Peyer's patch (tissue), 4 donors: ENCODE measurements at regions not wholly inside any gene's neighbourhood (a gene's known extent, or its start where the extent isn't known, plus 50 kb on each side); places are given as distances from the start of the nearest gene placed in this dataset.

ENCODE experiments used
- POLR2A ChIP-seq, 2 donors: fragments of 450-650 bp; IDR thresholded peaks; one replicate each; pipeline ENCODE4 v1.5.1; 2017; ENCODE audit warnings: antibody characterized with exemption in 2 of 2, mild to moderate bottlenecking in 2 of 2, moderate library complexity in 2 of 2
- TF ChIP-seq, protein P1 (sequence below), 6 experiments: fragments of 450-650 bp in 4 of 6; fragments of 200-600 bp in 2 of 6; sonication (generic) in 1 of 6; IDR thresholded peaks; one replicate each; pipeline ENCODE4 v1.5.1; 2017 to 2019; ENCODE audit warnings: antibody characterized with exemption in 6 of 6, mild to moderate bottlenecking in 3 of 6, moderate library complexity in 1 of 6

DNA sequence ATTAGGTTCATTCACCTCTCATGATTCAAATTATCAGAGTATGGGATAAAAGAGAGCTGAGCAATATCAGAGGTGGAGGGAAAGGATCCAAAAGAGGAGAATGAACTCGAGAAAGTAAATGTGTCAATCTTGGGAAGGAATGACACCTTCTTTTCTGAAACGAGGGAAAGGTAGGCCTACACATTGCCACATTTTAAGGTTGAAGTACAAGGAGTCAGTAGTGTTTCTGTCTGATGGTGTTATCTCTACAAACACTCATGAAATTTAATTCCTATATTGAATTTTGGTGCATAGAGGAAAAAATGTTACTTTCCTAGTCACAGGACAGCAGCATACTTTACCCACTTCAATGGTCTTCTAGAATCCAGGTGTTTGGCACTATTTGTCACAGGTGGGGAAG, 90.2 kb downstream of the DNAJB9 start:
- TF ChIP-seq, protein P1, sequence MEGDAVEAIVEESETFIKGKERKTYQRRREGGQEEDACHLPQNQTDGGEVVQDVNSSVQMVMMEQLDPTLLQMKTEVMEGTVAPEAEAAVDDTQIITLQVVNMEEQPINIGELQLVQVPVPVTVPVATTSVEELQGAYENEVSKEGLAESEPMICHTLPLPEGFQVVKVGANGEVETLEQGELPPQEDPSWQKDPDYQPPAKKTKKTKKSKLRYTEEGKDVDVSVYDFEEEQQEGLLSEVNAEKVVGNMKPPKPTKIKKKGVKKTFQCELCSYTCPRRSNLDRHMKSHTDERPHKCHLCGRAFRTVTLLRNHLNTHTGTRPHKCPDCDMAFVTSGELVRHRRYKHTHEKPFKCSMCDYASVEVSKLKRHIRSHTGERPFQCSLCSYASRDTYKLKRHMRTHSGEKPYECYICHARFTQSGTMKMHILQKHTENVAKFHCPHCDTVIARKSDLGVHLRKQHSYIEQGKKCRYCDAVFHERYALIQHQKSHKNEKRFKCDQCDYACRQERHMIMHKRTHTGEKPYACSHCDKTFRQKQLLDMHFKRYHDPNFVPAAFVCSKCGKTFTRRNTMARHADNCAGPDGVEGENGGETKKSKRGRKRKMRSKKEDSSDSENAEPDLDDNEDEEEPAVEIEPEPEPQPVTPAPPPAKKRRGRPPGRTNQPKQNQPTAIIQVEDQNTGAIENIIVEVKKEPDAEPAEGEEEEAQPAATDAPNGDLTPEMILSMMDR (IDR thresholded peaks at IDR 0.05): no peak
- TF ChIP-seq POLR2A (IDR thresholded peaks at IDR 0.05): no peak
